BLaER1 treated with 17β-estradiol and CSF1 and Interleukin-3, amounts not matched to agents 10 nM and 100 nM (cell line): ENCODE measurements at regions not wholly inside any gene's neighbourhood (a gene's known extent, or its start where the extent isn't known, plus 50 kb on each side); places are given as distances from the start of the nearest gene placed in this dataset.

Source experiments
- H3K27ac ChIP-seq, 11 experiments: shearing (Covaris generic); formaldehyde crosslinking; 2 replicates each; pipeline ENCODE4 v1.8.1; 2022
- H3K27me3 ChIP-seq, 11 experiments: shearing (Covaris generic); formaldehyde crosslinking; 2 replicates each; pipeline ENCODE4 v1.8.1; 2022
- H3K36me3 ChIP-seq, 11 experiments: shearing (Covaris generic); formaldehyde crosslinking; 2 replicates each; pipeline ENCODE4 v1.8.1; 2022
- H3K4me1 ChIP-seq, 10 experiments: shearing (Covaris generic); formaldehyde crosslinking; 2 replicates each; pipeline ENCODE4 v1.8.1; 2022
- H3K4me2 ChIP-seq, 11 experiments: shearing (Covaris generic); formaldehyde crosslinking; 2 replicates each; pipeline ENCODE4 v1.8.1; 2022
- H3K4me3 ChIP-seq, 10 experiments: shearing (Covaris generic); formaldehyde crosslinking; 2 replicates each; pipeline ENCODE4 v1.8.1; 2022
- H3K9ac ChIP-seq, 11 experiments: shearing (Covaris generic); formaldehyde crosslinking; 2 replicates each; pipeline ENCODE4 v1.8.1; 2022
- H3K9me3 ChIP-seq, 11 experiments: shearing (Covaris generic); formaldehyde crosslinking; replicated peaks in 1 of 11; 2 replicates each; pipeline ENCODE4 v1.8.1; 2022
- H4K20me1 ChIP-seq, 11 experiments: shearing (Covaris generic); formaldehyde crosslinking; 2 replicates each; pipeline ENCODE4 v1.8.1; 2022
- Cebpa-rat ChIP-seq, 11 experiments: shearing (Covaris generic); IDR thresholded peaks; 2 replicates each; pipeline ENCODE4 v1.8.1; 2022

DNA sequence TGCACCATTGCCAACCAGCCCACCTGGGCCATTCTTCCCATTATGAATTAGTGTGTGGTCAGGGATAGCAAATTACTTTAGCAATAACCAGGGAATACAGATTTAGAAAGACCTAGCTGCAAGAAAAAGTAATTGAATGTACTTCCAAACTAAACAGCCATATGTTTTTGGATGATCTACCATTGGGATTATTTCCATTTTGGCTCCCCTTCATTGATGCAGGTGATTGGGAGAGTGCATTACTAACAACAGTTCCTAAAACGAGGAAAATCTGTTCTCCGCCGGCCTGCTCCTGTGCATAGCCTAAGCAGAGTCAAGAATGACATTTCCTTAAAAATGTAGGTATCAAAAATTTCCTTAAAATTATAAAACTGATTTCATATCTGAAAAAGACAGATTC is 58.5 kb downstream of the MAIP1 start:
- no peak overlapping the region for H3K4me2 ChIP-seq
- H3K27ac ChIP-seq: no peak overlapping the region
- H3K4me3 ChIP-seq: no peak overlapping the region
- H3K9ac ChIP-seq: no peak overlapping the region
- peaks cover 0 to 15% (median 5%) of the 10 kb centered on the region in 10 experiments; a peak in 11 of 20 replicates for H3K4me1 ChIP-seq
- TF ChIP-seq Cebpa-rat (IDR thresholded peaks at IDR 0.05): no peak
- no peaks in the 10 kb centered on the region for H3K36me3 ChIP-seq
- H3K9me3 ChIP-seq: peaks cover 18 to 40% (median 25%) of the 10 kb centered on the region in 11 experiments
- no peaks in the 10 kb centered on the region for H3K27me3 ChIP-seq
- no peaks in the 10 kb centered on the region for H4K20me1 ChIP-seq

DNA sequence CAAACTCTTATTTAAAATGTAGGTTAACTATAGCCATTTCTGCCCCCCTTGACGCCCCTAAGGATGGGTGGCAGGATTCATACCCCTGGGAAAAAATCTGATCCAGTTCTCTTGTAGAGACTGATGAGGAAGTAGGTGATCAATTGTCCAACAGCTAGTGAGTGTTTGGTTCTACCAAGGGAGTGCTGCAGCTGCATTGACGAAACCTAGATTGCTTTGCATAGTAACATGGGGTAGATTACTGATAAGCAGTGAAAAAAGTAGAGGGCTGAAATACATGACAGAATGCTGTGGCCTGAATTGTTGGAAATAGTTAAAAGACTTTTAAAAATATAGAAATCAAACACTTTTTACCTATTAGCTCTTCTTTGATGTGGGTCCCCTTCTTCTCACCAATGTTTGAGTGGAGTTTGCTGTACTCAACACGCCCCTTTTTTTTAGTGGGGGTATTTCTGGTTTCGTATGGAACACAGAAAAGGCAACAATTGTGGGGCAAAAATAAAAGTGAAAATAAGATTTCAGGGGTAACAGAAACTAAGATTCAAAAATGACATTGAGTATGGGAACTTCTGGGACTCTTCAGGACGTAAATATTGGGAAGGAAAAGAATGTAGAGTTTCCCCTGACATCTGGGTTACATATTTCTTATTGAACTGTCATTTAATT is 66.2 kb downstream of the MAIP1 start:
- Histone ChIP-seq H3K9me3 (peaks cover 9 to 21% (median 12%) of the 10 kb centered on the region in 11 experiments), H3K36me3 (no peaks in the 10 kb centered on the region), H3K27me3 (no peaks in the 10 kb centered on the region), H4K20me1 (no peaks in the 10 kb centered on the region), H3K4me2 (no peak overlapping the region), H3K27ac (no peak overlapping the region), H3K4me1 (peaks cover 0 to 25% (median 12%) of the 10 kb centered on the region in 10 experiments; a peak in 15 of 20 replicates), H3K4me3 (no peak overlapping the region), H3K9ac (no peak overlapping the region)
- TF ChIP-seq Cebpa-rat (IDR thresholded peaks at IDR 0.05): no peak

GRCh38 chr2:200022511-200022910 is 67.1 kb downstream of the MAIP1 start:
- peaks cover 0 to 21% (median 11%) of the 10 kb centered on the region in 10 experiments; a peak in 15 of 20 replicates for H3K4me1 ChIP-seq
- H3K4me2 ChIP-seq: no peak overlapping the region
- H3K9me3 ChIP-seq: peaks cover under 1 to 17% (median 3%) of the 10 kb centered on the region in 11 experiments; a peak in 16 of 22 replicates
- no peaks in the 10 kb centered on the region for H3K27me3 ChIP-seq
- H3K27ac ChIP-seq: no peak overlapping the region
- no peaks in the 10 kb centered on the region for H4K20me1 ChIP-seq
- H3K4me3 ChIP-seq: no peak overlapping the region
- TF ChIP-seq Cebpa-rat (IDR thresholded peaks at IDR 0.05): no peak
- no peaks in the 10 kb centered on the region for H3K36me3 ChIP-seq
- no peak overlapping the region for H3K9ac ChIP-seq

DNA sequence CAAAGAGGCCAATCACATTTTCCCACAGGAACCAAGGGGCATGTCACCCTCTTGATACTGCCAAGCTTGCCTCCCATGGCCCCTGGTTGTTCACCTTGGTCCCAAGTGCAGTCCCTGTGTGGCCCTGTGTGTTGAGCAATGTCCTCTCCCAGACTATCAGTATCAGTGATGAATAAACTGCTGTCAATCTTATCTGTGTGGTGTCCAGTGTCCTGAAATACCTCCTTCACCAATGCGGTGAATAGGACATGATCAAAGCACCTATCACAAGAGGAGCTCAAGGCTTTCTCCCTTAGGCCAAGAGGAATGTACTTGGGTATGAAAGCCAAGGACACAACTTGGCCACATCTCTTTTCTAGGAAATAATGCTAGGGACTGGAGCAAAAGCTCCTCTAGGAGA is 68.2 kb downstream of the MAIP1 start:
- peaks cover 0 to 11% (median 9%) of the 10 kb centered on the region in 10 experiments; a peak in 12 of 20 replicates for H3K4me1 ChIP-seq
- H3K36me3 ChIP-seq: no peaks in the 10 kb centered on the region
- H3K9ac ChIP-seq: no peak overlapping the region
- H3K27me3 ChIP-seq: no peaks in the 10 kb centered on the region
- no peaks in the 10 kb centered on the region for H4K20me1 ChIP-seq
- no peak for TF ChIP-seq Cebpa-rat (IDR thresholded peaks at IDR 0.05)
- H3K4me2 ChIP-seq: no peak overlapping the region
- H3K27ac ChIP-seq: no peak overlapping the region
- no peak overlapping the region for H3K4me3 ChIP-seq
- H3K9me3 ChIP-seq: peaks cover 0 to 16% (median 0%) of the 10 kb centered on the region in 11 experiments; a peak in 5 of 22 replicates

DNA sequence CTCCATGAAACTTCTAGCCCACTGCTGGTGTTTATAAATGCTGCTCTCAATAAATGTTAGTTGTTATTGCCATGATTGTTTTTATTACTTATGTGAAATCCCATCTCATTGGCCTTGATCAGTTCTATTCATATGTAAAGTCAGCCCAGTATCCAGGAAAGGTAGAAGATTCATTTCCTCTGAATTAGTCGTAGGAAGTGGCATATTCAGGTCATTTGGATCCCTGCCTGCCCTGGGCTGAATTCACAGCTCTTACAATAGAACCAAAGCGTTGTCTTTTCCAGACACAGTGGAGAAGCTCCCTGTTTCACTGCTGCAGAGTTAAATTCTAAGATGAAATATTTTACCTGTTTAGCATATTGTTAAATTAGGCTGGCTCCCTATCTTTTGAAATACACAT is 70.3 kb downstream of the MAIP1 start:
- Histone ChIP-seq H3K36me3 (no peaks in the 10 kb centered on the region), H3K4me3 (no peak overlapping the region), H3K9me3 (peaks cover 0 to 6% (median 0%) of the 10 kb centered on the region in 11 experiments; a peak in 2 of 22 replicates), H3K4me2 (no peak overlapping the region), H3K27me3 (no peaks in the 10 kb centered on the region), H3K9ac (no peak overlapping the region), H3K27ac (no peak overlapping the region), H3K4me1 (peaks cover 0 to 20% (median 9%) of the 10 kb centered on the region in 10 experiments; a peak in 12 of 20 replicates), H4K20me1 (no peaks in the 10 kb centered on the region)
- TF ChIP-seq Cebpa-rat (IDR thresholded peaks at IDR 0.05): no peak

GRCh38 chr2:200026332-200027230 is 71.2 kb downstream of the MAIP1 start:
- Histone ChIP-seq H3K9ac (no peak overlapping the region), H3K9me3 (peaks cover 0 to 6% (median 0%) of the 10 kb centered on the region in 11 experiments; a peak in 2 of 22 replicates), H3K36me3 (no peaks in the 10 kb centered on the region), H3K27me3 (no peaks in the 10 kb centered on the region), H3K4me1 (peaks cover 0 to 20% (median 9%) of the 10 kb centered on the region in 10 experiments; a peak in 12 of 20 replicates), H3K4me2 (no peak overlapping the region), H4K20me1 (no peaks in the 10 kb centered on the region), H3K4me3 (no peak overlapping the region), H3K27ac (no peak overlapping the region)
- no peak for TF ChIP-seq Cebpa-rat (IDR thresholded peaks at IDR 0.05)

- Histone ChIP-seq H3K36me3 (no peaks in the 10 kb centered on the region), H3K27me3 (no peaks in the 10 kb centered on the region), H3K9ac (no peak overlapping the region), H3K27ac (no peak overlapping the region), H3K4me1 (peaks cover 0 to 20% (median 8%) of the 10 kb centered on the region in 10 experiments; a peak in 10 of 20 replicates), H3K4me2 (peak overlapping the region in 2 of 11 experiments; percentile 6 to 30; a peak in 5 of 22 replicates), H3K4me3 (no peak overlapping the region), H4K20me1 (no peaks in the 10 kb centered on the region), H3K9me3 (peaks cover 0 to 6% (median 0%) of the 10 kb centered on the region in 11 experiments; a peak in 2 of 22 replicates)
- TF ChIP-seq Cebpa-rat (IDR thresholded peaks at IDR 0.05): no peak
These were observed 73.6 kb downstream of the MAIP1 start for GRCh38 chr2:200028998-200029397.

DNA sequence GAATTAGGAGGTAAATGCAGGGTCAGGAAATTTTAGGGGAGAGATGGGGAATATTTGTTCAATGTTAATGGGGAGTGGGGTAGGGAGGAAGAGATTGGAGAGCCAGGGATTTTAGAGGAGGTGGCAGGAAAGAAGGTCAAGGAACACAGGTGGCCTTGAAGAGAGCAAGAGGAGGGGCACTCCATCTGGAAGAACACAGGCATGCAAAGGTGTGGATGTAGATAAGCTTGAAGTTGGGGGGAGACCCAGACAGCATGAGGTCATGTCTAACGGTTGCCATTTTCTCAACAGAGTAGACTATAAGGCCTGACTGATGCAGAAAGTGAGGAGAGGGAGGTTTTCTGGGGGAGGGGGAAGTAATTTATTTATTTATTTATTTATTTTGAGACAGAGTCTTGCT is 77.5 kb downstream of the MAIP1 start:
- H3K4me2 ChIP-seq: no peak overlapping the region
- no peak overlapping the region for H3K9ac ChIP-seq
- H4K20me1 ChIP-seq: no peaks in the 10 kb centered on the region
- no peak overlapping the region for H3K27ac ChIP-seq
- H3K4me1 ChIP-seq: peaks cover 0 to 10% (median 0%) of the 10 kb centered on the region in 10 experiments; a peak in 4 of 20 replicates
- no peak overlapping the region for H3K4me3 ChIP-seq
- no peak for TF ChIP-seq Cebpa-rat (IDR thresholded peaks at IDR 0.05)
- H3K36me3 ChIP-seq: no peaks in the 10 kb centered on the region
- H3K27me3 ChIP-seq: no peaks in the 10 kb centered on the region
- no peaks in the 10 kb centered on the region for H3K9me3 ChIP-seq

- no peak for TF ChIP-seq Cebpa-rat (IDR thresholded peaks at IDR 0.05)
- no peaks in the 10 kb centered on the region for H3K36me3 ChIP-seq
- H3K27me3 ChIP-seq: no peaks in the 10 kb centered on the region
- no peak overlapping the region for H3K4me3 ChIP-seq
- no peak overlapping the region for H3K9ac ChIP-seq
- no peak overlapping the region for H3K4me2 ChIP-seq
- H4K20me1 ChIP-seq: no peaks in the 10 kb centered on the region
- H3K27ac ChIP-seq: no peak overlapping the region
- H3K4me1 ChIP-seq: peaks cover 0 to 6% (median 0%) of the 10 kb centered on the region in 10 experiments; a peak in 4 of 20 replicates
- no peaks in the 10 kb centered on the region for H3K9me3 ChIP-seq
These were observed 78.5 kb downstream of the MAIP1 start for GRCh38 chr2:200033929-200034328.
